NCI-H69 (cell line): ENCODE measurements at regions not wholly inside any gene's neighbourhood (a gene's known extent, or its start where the extent isn't known, plus 50 kb on each side); places are given as distances from the start of the nearest gene placed in this dataset.
"Not testable (repeated sequence)": the region's sequence is repeated elsewhere in the genome, so short reads cannot be mapped to it uniquely, and the experiment has no call there.

ENCODE experiments used
- DNase-seq: peaks from one replicate; lab custom pipeline; 2025; lab: John Stamatoyannopoulos, UW

DNA sequence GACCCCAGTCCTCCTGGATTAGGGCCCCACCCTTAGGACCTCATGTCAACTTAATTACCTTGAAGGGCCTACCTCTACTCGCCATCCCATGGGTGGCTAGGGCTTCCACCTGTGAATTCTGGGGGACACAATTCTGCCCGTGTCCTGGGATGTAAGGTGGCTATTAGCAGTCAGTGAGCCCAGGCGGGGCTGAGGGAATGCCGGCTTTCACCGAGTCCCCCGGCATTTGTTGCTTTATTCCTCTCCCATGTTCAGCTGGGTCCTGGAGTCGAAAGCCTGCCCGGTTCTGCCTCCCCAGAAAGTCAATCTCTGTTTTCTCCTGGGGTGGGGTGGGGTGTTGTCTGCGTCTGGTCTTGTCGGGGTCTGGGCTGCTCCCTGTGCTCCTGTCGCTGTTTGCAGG, 125.6 kb downstream of the GLRX3 start:
- no peak for DNase-seq

DNA sequence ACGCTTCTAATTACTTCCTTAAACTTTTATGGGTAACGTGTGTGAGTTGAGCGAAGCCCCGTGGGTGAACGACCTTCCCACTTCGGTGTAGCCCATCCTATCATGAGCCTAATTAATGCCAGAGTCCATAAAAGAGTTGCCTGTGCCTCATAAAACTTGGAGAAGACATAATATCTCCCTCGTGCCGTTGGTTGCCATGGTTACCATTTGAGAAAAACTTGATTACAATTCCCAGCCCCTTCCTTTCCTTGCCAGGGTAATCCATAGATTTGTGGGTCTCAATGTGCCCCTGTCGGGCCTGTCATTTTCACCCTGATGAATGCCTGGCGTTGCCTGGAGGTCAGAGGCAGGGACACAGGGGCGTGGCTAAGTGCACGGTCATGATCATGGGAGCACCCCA, 127.1 kb downstream of the GLRX3 start:
- DNase-seq, result no peak

DNA sequence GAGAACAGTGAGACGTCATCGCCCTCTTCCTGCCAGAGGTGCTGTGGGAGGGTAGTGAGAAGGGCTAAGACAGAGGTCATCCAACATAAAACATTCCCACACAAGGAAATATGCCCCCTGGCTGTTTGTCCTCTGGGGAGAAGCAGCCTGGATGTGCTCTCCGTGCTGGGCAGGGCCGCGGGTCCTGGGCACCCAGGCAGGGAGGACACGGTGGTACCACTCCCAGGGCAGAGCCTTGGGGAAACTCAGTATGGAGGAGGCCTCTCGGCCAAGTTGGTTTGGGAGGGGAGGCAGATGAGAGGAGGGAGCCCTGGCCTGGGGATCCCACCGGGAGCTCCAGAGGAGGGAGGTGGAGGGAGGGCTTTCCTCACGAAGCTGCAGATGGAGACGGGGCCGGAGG, 129.4 kb downstream of the GLRX3 start:
- DNase-seq, result no peak

DNA sequence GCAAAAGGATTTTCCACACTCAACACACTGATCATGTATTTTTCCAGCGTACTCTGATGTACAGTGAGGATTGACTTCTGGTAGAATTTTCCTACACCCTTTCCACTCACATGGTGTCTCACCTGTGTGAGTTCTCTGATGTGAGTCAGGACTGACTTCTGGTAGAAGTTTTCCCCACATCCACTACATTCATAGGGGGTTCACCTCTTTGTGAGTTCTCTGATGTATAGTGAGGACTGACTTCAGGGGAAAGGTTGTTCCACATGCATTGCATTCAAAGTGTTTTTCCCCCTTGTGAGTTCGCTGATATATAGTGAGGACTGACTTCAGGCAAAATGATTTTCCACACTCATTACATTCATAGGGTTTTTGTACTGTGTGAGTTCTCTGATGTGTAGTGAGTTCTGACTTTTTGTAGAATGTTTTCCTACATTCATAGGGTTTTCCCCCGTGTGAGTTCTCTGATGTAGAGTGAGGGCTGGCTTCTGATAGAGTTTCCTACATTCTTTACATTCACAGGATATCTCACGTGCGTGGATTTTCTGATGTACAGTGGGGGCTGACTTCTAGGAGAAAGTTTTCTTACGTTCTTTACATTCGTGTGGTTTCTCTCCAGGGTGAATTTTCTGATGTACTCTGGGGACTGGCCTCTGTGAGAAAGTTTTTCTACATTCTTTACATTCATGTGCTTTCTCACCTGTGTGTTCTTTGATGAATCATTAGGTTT, 146.5 kb downstream of the GLRX3 start:
- no peak for DNase-seq

DNA sequence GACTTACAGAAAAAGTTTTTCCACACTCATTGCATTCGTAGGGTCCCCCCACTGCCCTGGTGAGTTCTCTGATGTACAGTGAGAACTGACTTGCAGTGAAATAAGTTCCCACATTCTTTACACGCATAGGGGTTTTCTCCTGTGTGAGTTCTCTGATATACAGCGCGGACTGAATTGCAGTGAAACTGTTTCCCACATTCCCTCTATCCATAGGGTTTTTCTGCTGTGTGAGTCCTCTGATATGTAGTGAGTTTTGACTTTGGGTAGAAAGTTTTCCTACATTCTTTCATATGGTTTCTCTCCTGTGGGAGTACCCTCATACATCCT, 147.0 kb downstream of the GLRX3 start:
- DNase-seq, result no peak

DNA sequence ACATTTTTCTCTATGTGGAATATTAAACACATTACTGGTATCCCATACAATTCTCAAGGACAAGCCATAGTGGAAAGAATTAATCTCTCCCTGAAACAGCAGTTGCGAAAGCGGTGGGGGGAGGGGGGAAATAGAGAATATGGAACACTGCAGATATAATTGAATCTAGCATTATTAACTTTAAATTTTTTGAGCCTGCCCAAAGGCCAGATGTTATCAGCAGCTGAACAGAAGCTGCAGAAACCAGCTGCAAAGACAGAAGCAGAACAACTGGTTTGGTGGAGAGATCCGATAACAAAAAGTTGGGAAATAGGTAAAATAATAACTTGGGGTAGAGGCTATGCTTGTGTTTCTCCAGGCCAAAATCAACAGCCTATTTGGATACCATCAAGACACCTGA, 159.6 kb downstream of the GLRX3 start:
- DNase-seq, result not testable (repeated sequence)

DNA sequence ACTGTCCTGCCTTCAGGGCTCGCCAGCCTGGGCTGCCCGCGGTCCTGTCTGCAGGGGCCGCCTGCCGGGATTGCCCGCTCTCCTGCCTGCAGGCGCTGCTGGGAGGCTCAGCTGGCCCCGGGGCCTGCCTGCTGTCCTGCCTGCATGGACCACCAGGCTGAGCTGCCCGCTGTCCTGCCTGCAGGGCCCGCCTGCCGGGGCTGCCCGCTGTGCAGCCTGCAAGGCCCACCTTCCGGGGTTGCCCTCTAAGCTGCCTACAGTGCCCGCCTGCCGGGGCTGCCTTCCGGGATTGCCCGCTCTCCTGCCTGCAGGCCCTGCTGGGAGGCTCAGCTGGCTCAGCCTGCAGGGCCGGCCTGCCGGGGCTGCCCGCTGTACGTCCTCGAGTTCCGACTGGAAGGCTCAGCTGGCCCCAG, 164.4 kb downstream of the GLRX3 start:
- no peak for DNase-seq

DNA sequence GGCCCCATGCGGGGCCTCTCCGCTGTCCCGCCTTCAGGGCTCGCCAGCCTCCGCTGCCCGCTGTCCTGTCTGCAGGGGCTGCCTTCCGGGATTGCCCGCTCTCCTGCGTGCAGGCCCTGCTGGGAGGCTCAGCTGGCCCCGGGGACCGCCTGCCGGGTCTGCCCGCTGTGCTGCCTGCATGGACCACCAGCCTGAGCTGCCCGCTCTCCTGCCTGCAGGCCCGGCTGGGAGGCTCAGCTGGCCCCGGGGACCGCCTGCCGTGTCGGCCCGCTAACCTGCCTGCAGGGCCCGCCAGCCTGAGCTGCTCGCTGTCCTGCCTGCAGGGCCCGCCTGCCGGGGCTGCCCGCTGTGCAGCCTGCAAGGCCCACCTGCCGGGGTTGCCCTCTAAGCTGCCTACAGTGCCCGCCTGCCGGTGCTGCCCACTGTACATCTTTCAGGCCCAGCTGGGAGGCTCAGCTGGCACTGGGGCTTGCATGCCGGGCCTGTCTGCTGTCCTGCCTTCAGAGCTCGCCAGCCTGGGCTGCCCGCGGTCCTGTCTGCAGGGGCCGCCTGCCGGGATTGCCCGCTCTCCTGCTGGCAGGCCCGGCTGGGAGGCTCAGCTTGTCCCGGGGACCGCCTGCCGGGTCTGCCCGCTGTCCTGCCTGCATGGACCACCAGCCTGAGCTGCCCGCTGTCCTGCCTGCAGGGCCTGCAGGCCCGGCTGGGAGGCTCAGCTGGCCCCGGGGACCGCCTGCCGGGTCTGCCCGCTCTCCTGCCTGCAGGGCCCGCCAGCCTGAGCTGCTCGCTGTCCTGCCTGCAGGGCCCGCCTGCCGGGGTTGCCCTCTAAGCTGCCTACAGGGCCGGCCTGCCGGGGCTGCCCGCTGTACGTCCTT, 165.1 kb downstream of the GLRX3 start:
- no peak for DNase-seq

DNA sequence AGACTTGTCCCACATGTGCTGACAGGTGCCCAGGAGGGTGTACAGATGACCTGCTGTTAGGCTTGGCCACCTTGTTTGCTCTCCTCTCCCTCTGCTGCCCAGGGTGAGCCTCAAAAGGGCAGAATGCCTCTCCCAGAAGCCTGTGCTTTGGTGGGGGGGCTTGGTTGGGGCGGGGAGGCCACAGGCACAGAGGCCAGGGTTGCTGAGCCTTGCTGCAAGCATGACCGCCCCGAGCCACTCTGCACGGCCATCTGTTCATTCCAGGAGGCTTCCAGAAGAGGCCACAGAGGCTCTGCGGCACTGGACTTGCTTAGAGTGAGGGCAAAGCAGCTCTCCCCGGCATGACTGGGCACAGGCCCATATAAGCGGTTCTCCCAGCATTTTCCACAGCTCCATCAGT, 190.8 kb downstream of the GLRX3 start:
- DNase-seq, result no peak

DNA sequence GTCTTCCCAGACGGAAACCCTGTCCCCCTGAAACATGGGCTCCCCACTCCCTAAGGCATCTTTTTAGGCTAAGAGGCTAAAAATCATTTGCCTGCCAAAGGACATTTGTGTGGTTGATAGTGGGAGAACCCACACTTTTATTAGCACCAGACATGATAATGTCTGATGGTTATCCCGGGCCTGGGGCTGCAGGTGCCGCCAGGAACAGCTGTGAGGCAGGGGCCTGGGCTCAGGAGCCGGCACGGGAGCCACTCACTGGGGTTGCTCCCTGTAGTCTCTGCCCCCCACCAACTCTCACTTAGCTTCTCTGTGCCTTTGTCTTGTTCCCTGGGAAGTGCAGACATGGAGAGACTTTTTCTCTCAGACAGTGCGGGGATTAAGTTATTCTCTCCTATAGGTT, 193.6 kb downstream of the GLRX3 start:
- DNase-seq, result no peak

DNA sequence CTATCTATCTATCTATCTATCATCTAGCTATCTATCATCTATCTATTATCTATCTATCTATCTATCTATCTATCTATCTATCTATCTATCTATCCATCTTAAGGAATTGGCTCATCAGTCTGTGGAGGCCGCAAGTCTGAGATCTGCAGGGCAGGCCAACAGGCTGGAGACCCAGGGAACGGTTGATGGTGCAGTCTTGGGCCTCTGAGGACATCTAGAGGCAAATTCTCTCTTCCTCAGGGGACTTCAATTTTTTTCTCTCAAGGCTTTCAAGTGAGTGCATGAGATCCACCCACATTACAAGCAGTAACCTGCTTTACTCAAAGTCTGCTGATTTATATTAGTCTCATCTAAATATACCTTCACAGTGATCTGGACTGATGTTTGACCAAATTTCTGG, 197.0 kb downstream of the GLRX3 start:
- no peak for DNase-seq

DNA sequence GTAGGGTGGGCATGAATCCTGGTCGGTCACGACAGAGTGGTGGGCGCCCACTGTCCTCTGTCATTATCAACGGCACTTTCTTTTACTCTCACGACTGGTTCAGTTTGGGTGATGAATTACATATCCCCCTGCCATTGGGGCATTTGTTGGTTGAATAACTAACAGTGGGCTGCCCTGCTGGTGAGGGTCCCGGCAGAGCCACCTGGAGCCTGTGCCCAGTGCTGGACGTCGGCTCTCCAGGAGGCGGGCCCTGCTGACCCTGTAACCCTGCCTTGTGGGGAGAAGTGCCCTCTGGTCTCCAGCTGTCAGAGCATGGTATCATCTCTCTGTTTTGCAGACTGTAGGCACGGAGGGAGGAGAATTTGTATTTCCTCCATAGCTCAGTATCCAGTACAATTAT, 199.1 kb downstream of the GLRX3 start:
- DNase-seq, result no peak

DNA sequence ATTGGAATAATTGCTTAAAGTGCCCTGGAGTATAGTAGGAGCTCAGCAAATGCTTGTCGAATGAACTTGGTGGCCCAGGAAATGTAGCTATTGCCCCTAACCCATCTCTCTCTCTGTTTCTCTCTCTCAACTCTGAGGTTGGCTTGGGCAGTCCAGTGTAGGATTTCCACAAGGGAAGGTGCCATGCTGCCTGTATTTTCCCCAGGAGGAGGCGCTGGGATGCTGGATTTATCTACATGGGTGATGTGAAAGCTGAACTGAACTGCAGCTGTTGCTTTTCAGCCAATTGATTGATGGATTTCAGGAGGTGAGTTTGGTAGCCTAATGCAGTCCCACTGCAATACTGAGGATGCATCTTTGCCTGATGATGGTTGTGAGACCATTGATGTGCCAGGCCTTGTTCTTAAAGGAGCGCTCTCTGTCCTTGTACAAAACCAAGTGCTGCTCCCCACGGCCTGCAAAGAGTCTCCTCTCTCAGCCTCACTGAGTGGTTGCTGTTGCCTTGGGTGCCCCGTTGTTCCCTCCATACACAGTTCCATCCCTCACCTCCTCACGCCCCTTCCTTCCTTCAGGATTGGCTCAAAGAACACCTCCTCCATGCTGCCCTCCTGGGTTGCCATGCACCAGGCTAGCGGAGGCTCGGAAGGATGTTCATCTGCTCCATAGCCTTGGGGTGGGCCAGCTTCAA, 200.6 kb downstream of the GLRX3 start:
- DNase-seq, result no peak

DNA sequence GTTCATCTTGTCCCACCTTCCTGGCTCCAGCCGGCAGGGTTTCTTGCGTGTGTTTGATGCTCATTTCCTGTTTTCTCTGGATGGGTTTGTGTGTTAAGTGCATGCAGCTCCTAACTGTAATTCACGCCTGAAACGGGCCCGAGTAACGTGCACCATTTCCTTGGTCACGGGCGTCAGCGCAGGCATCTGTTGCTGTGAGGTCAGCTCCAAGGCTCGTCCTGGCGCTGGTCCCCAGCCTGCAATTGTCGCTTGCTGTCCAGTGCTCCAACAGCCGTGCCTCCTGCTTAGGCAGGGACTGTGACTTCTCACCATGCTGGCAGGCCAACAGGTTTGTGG, 201.1 kb downstream of the GLRX3 start:
- DNase-seq, result no peak

DNA sequence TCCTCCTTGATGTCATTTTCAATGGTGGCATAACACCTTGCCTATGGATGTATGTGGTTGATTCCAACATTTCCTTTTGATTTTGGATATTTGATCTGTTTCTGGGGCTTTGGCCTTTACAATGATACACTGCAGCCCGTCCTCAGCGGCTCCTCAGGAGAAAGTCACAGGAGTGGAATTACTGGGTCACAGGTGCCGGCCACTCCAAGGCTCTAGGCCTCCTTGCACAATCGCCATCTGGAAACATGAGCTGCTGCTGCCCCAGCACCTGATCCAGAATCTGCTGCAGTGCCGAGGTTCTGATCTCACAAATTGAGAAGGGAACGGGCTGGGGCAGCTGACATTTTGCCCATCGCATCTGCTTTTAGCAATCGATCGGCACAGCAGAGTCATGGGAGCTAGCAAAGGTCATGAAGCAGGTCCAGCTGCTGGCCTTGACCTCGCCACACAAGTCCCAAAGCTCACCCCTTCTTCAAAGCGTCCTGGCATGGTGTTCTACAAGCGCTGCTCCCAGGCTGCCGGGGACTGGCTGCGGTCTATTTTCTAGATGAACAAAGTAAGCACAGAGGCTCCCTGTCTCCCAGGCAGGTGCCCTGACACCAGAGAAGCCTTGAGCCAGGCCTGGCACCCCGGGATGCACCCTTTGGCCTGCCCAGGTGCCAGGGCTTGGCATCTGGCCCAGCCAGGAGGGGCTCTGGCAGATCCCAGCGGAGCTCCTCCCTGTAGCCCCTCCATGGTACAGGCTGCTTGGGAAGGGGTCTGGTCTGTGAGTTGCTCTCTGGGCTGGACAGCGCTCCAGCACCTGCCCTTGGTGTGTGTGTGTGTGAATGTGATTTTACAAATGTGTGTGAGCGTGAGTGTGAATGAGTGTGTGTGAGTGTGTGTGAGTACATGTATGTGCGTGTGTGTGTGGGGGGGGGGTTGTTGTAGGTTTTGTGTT, 201.8 kb downstream of the GLRX3 start:
- no peak for DNase-seq

DNA sequence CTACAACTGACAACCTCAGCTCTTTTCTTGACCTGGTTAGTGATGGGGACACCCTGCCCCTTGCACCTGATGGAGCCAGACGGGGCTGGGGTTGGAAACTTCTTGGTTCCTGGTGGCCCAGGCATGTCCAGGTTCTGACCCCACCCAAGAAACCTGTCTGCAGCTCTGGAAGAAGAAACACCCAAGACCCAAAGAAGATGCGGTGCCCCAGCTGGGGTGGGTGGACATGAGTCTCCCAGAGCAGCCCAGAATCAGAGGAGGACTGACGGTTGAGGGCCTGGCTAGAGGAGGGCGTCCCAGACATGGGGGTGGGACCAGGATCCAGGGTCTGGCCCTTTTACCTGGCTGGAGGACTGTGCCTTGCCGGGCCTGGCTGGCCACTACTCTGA, 202.4 kb downstream of the GLRX3 start:
- DNase-seq, result no peak

DNA sequence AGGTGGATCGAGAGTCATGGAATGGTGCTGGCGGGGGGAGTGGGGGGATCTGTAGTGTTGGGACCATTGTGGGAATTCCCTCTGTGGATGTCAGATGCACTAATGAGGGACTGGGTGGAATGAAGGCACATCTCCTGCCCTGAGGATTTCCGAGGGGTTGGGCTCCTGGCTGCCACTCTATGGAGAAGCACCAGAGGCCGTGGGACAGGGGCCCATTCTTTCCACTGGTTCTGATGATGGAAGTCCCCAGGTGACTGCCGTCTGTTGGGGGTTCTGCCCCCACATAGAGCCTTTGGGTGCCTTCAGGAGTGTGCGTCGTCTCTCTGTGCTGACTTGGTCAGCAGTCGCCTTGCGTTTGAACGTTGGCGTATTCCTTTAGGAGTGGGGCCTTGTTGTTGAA, 202.9 kb downstream of the GLRX3 start:
- no peak for DNase-seq

DNA sequence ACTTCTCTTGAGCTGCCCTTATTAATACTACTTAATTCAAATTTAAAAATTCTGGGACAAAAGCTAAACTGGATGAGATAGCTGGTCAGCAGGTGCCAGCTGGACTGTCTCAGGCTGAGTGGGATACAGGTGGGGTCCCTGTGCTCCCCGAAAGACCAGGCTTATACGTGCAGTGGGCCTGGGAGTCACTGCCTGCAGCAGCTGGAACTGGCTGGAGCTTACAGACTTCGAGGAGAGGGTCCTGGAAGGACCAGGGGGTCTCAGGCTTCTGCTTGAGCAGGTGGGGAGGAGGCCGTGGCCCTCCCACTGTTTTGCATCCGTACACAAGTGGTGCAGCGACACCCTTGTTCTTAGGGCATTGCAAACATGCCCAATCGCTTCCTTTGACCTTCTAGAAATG, 203.7 kb downstream of the GLRX3 start:
- no peak for DNase-seq

DNA sequence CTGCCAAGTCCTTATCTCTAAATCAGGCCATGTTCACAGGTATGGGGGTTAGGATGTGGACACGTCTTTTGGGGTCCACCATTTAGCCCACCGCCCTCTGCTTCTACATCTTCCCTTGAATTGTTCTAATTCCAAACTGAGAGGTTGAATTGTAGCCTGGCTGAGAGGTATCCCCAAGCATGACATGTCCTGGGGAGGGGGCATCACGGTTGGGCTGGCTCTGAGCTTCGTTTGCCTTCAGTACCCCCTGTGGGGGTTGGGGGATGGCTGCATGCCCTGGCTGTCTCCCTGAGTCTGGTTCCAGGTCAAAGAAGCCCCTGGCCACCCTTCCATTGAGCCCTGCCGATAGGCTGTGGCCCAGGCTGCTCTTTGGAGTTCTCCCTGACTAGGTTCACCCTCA, 204.6 kb downstream of the GLRX3 start:
- DNase-seq, result no peak

DNA sequence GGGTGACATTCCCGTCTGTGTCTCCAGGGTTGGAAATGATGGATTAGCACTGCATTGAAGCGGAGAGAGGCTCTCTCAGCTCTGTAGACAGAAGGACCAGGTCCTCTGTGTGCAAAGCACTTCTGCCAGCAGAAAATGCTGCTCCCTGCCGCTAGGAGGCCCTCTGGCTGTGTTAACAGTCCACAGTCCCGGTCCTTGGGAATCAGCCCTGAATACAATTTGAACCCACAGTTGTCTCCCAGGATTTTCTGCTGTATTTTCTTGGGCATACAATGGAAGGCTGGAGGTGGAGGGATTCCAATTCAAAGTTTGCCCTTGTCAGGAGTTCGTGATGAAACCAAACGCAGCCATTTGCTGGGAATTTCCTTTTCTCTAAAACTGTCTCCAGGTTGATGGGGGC, 205.2 kb downstream of the GLRX3 start:
- no peak for DNase-seq

DNA sequence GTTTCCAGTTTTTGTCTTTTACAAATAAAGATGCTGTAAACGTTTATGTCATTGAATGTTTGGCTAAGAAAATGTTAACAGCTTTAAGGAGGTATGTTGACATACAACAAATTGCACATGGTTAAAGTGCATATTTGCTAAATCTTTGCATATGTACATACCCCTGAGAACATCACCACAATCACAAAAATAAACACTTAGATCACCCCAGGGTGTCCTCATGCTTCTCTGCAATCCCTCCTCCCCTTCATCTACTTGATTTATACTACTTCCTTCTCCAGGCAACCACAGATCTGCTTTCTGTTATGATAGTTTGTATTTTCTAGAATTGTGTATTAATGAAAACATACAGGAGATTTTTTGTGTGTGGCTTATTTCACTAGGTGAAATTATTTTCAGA, 209.5 kb downstream of the GLRX3 start:
- DNase-seq, result no peak

DNA sequence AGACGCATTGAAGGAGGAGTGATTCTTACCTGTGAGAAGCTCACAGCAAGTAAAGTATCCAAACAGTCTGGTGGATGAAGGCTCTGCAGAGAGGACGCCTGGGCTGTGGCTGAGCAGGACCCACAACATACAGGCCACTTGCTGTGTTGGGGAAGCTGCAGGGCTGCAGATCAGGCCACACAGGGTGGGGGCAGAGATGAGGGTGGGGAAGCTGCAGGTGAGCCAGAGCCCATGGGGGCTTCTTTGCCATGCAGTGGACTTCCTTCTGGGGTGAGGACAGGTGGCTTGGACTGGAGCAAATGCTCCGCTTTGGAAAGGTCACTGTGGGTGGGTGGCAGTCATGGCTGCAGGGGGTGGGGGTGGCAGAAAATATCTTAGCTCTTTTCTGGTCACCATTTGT, 214.8 kb downstream of the GLRX3 start:
- no peak for DNase-seq
